HL-60 (cell line): ENCODE measurements at regions not wholly inside any gene's neighbourhood (a gene's known extent, or its start where the extent isn't known, plus 50 kb on each side); places are given as distances from the start of the nearest gene placed in this dataset.

Source experiments
- DNase-seq, 2 experiments: peaks; one replicate each; pipeline ENCODE4 v3.0.0-alpha.2; 2010 to 2020; ENCODE audit warnings: low read depth in 1 of 2, low spot score in 1 of 2
- H3K27ac ChIP-seq: fragments of 250-450 bp; sonication (Bioruptor Pico); replicated peaks from 2 replicates; pipeline ENCODE4 v1.5.1; 2020; ENCODE audit warnings: mild to moderate bottlenecking, moderate library complexity
- H3K27me3 ChIP-seq: fragments of 250-450 bp; sonication (Bioruptor Pico); 2 replicates; pipeline ENCODE4 v1.5.1; 2021; ENCODE audit warnings: mild to moderate bottlenecking, moderate library complexity; ENCODE audit not compliant: insufficient read depth, poor library complexity, severe bottlenecking
- H3K4me3 ChIP-seq: replicated peaks from 2 replicates; pipeline ENCODE4 v1.5.1; 2011; ENCODE audit warnings: mild to moderate bottlenecking, control low read depth, low read length; ENCODE audit not compliant: insufficient read depth
- GABPA ChIP-seq: IDR thresholded peaks from 2 replicates; pipeline ENCODE4 v1.6.1; 2012; ENCODE audit warnings: low read depth
- SPI1 ChIP-seq: IDR thresholded peaks from 2 replicates; pipeline ENCODE4 v1.6.1; 2012; ENCODE audit warnings: low read depth, mild to moderate bottlenecking, borderline replicate concordance

GRCh38 chr14:73764406-73765280 lies 50.5 kb upstream of the PNMA1 start:
- Histone ChIP-seq H3K27ac (no peak overlapping the region), H3K4me3 (no peak overlapping the region), H3K27me3 (no peaks in the 10 kb centered on the region)
- TF ChIP-seq GABPA (no peak), SPI1 (peak; percentile 91)
- peak; percentile 72 to 86 for DNase-seq
